K562 (cell line): ENCODE measurements at regions not wholly inside any gene's neighbourhood (a gene's known extent, or its start where the extent isn't known, plus 50 kb on each side); places are given as distances from the start of the nearest gene placed in this dataset.

Experiments
- ATAC-seq: fragments of 200-7000 bp; cut with Tn5 transposase; 3 replicates; pipeline ENCODE4 v1.9.1; 2020; ENCODE audit warnings: moderate library complexity
- BruUV-seq: library from RNA; stranded (reverse); fragments of 400-500 nt; replicated peaks from 2 replicates; lab custom pipeline; 2021; lab: Mats Ljungman, UMichigan
- CTCF ChIA-PET: fragments of 300-600 bp; formaldehyde crosslinking; extraction: SDS; loops from one replicate; lab custom pipeline; 2021; ENCODE audit warnings: low intra/inter-chr PET ratio; lab: Yijun Ruan, JAX
- POLR2A ChIA-PET: fragments of 300-600, 350-650 bp; sonication (Branson Sonifier 250); formaldehyde crosslinking; extraction: SDS; loops from one replicate; lab custom pipeline; 2021; ENCODE audit warnings: antibody characterized with exemption, inconsistent platforms; lab: Yijun Ruan, JAX
- DNase-seq, 4 experiments: peaks; one replicate each; pipeline versions ENCODE4 v3.0.0 to v3.0.0-alpha.2; 2011 to 2018; ENCODE audit warnings: low spot score in 3 of 4, mixed read lengths in 3 of 4; ENCODE audit errors: extremely low read depth in 1 of 4
- FAIRE-seq: peaks from 2 replicates; lab custom pipeline; 2011; peaks lifted over from hg19 to GRCh38; lab: Jason Lieb, UNC
- H2AFZ ChIP-seq: 2 replicates; pipeline ENCODE4 v1.6.0; 2011; ENCODE audit warnings: low read depth, low read length, control low read depth, inconsistent platforms
- H3K27ac ChIP-seq: fragments of 200-600 bp; 3 replicates; pipeline ENCODE4 v1.8.0; 2011; ENCODE audit warnings: low read depth, mild to moderate bottlenecking, control low read depth, inconsistent platforms, low read length, moderate library complexity, mixed read lengths; ENCODE audit errors: extremely low read depth
- H3K27me3 ChIP-seq, 2 experiments: fragments of 300-600 bp in 1 of 2; 2 replicates in 1 of 2; 3 replicates in 1 of 2; pipeline versions ENCODE4 v1.6.0 to v1.8.0; 2011; ENCODE audit warnings: inconsistent platforms in 2 of 2, low read length in 2 of 2, mild to moderate bottlenecking in 1 of 2, mixed read lengths in 1 of 2, moderate library complexity in 1 of 2; ENCODE audit not compliant: control insufficient read depth in 2 of 2, insufficient read depth in 2 of 2
- H3K36me3 ChIP-seq: fragments of 300-600 bp; 3 replicates; pipeline ENCODE4 v1.8.0; 2011; ENCODE audit warnings: mild to moderate bottlenecking, low read length, inconsistent platforms; ENCODE audit not compliant: control insufficient read depth, insufficient read depth
- H3K4me1 ChIP-seq, 2 experiments: fragments of 200-600 bp in 1 of 2; replicated peaks in 1 of 2; 2 replicates in 1 of 2; 3 replicates in 1 of 2; pipeline versions ENCODE4 v1.5.1 to v1.8.0; 2011; ENCODE audit warnings: inconsistent platforms in 2 of 2, low read length in 2 of 2, mild to moderate bottlenecking in 1 of 2, mixed read lengths in 1 of 2, moderate library complexity in 1 of 2; ENCODE audit not compliant: control insufficient read depth in 2 of 2, insufficient read depth in 2 of 2
- H3K4me2 ChIP-seq: 2 replicates; pipeline ENCODE4 v1.6.1; 2011; ENCODE audit warnings: low read length, control low read depth, inconsistent platforms, mixed read lengths; ENCODE audit not compliant: insufficient read depth
- H3K4me3 ChIP-seq: fragments of 200-600 bp; sonication (generic), shearing (Covaris generic); 2 replicates; pipeline ENCODE4 v1.5.1; 2016; ENCODE audit warnings: control low read depth, inconsistent platforms
- H3K79me2 ChIP-seq: fragments of 200-600 bp; 3 replicates; pipeline ENCODE4 v1.8.0; 2011; ENCODE audit warnings: low read length, inconsistent platforms; ENCODE audit not compliant: control insufficient read depth, insufficient read depth
- H3K9ac ChIP-seq, 2 experiments: 2 replicates each; pipeline versions ENCODE4 v1.6.0 to v1.6.1; 2011; ENCODE audit warnings: low read depth in 2 of 2, low read length in 2 of 2, control low read depth in 1 of 2, inconsistent platforms in 1 of 2, mild to moderate bottlenecking in 1 of 2, mixed read lengths in 1 of 2; ENCODE audit not compliant: insufficient read depth in 1 of 2
- H3K9me1 ChIP-seq: one replicate; pipeline ENCODE4 v1.6.0; 2011; ENCODE audit warnings: inconsistent platforms, mild to moderate bottlenecking, low read length, moderate library complexity; ENCODE audit not compliant: control insufficient read depth, insufficient read depth
- H3K9me3 ChIP-seq: replicated peaks from 2 replicates; pipeline ENCODE4 v1.5.1; 2011; ENCODE audit warnings: low read depth, low read length, inconsistent platforms; ENCODE audit not compliant: control insufficient read depth, insufficient read depth
- H4K20me1 ChIP-seq: replicated peaks from 2 replicates; pipeline ENCODE4 v1.6.1; 2011; ENCODE audit warnings: low read length, inconsistent platforms, mixed read lengths; ENCODE audit not compliant: control insufficient read depth, insufficient read depth
- CTCF ChIP-seq, 3 experiments: IDR thresholded peaks in 2 of 3; conservative IDR thresholded peaks in 1 of 3; 2 replicates each; pipeline ENCODE4 v1.5.1; 2011 to 2012; ENCODE audit warnings: low read length in 3 of 3, mild to moderate bottlenecking in 3 of 3, control low read depth in 2 of 3, improper control_type of control experiment in 1 of 3, inconsistent platforms in 1 of 3, low read depth in 1 of 3, mixed read lengths in 1 of 3, moderate library complexity in 1 of 3; ENCODE audit not compliant: insufficient read depth in 2 of 3
- DACH1 ChIP-seq: fragments of 450-650 bp; IDR thresholded peaks from 2 replicates; pipeline ENCODE4 v1.6.1; 2018; ENCODE audit not compliant: partially characterized antibody
- ESRRB ChIP-seq: fragments of 250-450 bp; sonication (Bioruptor Pico); IDR thresholded peaks from 2 replicates; pipeline ENCODE4 v1.5.0; 2020; ENCODE audit warnings: mild to moderate bottlenecking, moderate library complexity, borderline replicate concordance
- FOXA1 ChIP-seq: fragments of 450-650 bp; IDR thresholded peaks from 2 replicates; pipeline ENCODE4 v1.6.1; 2016; ENCODE audit warnings: mild to moderate bottlenecking, borderline replicate concordance
- GATAD2A ChIP-seq: fragments of 450-650 bp; IDR thresholded peaks from 2 replicates; pipeline ENCODE4 v1.6.1; 2017
- PATZ1 ChIP-seq: fragments of 250-450 bp; sonication (Bioruptor Pico); IDR thresholded peaks from 2 replicates; pipeline ENCODE4 v1.5.0; 2020; ENCODE audit warnings: mild to moderate bottlenecking, borderline replicate concordance
- PHTF2 ChIP-seq: fragments of 250-450 bp; sonication (Bioruptor Pico); IDR thresholded peaks from 2 replicates; pipeline ENCODE4 v1.5.0; 2021; ENCODE audit warnings: mild to moderate bottlenecking
- PRPF4 ChIP-seq: fragments of 200-400 bp; formaldehyde crosslinking; IDR thresholded peaks from one replicate; pipeline ENCODE4 v1.6.1; 2017; ENCODE audit warnings: low read length, low read depth, mild to moderate bottlenecking; ENCODE audit not compliant: insufficient read depth, poor library complexity, severe bottlenecking
- RBM39 ChIP-seq: fragments of 200-400 bp; formaldehyde crosslinking; optimal IDR thresholded peaks from 2 replicates; pipeline ENCODE3; 2018; ENCODE audit warnings: low read depth, low read length
- SRSF7 ChIP-seq: fragments of 200-400 bp; formaldehyde crosslinking; optimal IDR thresholded peaks from 2 replicates; pipeline ENCODE3; 2017; ENCODE audit warnings: mild to moderate bottlenecking, low read depth, low read length
- STAT5A ChIP-seq: IDR thresholded peaks from 2 replicates; pipeline ENCODE4 v1.6.1; 2012; ENCODE audit warnings: low read length, inconsistent platforms, borderline replicate concordance
- ZC3H11A ChIP-seq: IDR thresholded peaks from 2 replicates; pipeline ENCODE4 v1.6.1; 2012; ENCODE audit warnings: low read depth, low read length, improper control_type of control experiment
- ZNF232 ChIP-seq: sonication (generic); formaldehyde crosslinking; IDR thresholded peaks from 2 replicates; pipeline ENCODE4 v1.8.0; 2022; ENCODE audit warnings: mild to moderate bottlenecking, missing genetic modification reagents
- ZNF445 ChIP-seq: fragments of 250-450 bp; sonication (Bioruptor Pico); IDR thresholded peaks from 2 replicates; pipeline ENCODE4 v1.4.0; 2020; ENCODE audit warnings: low read depth, mild to moderate bottlenecking, moderate library complexity
- in situ Hi-C: fragments of 300-500 bp; cut with MboI; formaldehyde crosslinking; loops from 4 replicates; pipeline ENCODE4 v1.15.0; 2018; ENCODE audit warnings: inconsistent platforms, mixed read lengths
- intact Hi-C: fragments of 100-400 bp; cut with micrococcal nuclease; formaldehyde crosslinking; loops from 2 replicates; pipeline ENCODE4 v1.14.2; 2022
- TF ChIP-seq, protein P1 (sequence below): sonication (generic); IDR thresholded peaks from 2 replicates; pipeline ENCODE4 v1.6.1; 2016

DNA sequence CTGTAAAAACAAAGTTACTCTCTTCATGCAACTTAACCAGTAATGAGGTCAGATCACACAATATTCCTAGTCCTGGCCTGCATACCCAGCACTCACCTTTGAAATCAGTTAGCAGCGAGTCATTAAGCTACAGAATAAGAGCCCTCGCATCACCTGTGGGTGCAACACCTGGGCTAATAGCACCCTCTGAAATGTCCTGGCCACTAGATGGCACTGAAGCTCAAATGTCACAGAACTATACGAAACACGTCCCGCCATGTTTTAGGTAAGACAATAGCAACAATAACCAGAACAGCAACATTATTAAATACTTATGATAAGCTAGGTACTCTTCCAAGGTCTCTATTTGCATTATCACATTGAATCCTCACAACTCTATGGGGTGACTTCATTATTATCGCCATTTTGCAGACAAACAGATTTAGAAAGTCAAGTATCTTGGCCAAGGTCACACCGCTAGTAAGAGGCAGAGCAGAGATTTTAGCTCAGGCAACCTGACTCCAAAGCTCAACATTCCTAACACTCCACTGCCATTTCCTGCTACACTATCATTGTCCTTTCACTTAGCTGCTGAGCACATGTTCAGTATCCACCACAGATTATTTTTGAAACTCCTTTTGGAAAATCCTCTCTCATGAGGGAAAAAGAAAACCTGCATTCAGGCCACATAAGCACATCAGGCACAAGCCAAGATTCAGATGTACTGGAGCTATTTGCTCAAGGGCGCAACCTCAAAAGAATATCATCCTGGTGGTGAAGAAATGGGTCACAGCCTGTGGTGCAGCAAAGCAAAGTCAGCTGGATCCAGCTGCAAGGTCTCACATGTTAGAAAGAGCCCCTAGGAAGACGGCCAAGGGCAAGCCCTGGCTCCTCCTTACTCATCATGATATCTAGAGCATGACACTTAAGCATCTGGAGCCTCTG lies 59.5 kb upstream of the KDR start (continued):
- TF ChIP-seq RBM39 (no peak), ZNF232 (CRISPR knock-in tag) (no peak), ZNF445 (CRISPR knock-in tag) (no peak), GATAD2A (no peak), FOXA1 (no peak), DACH1 (no peak), PATZ1 (CRISPR knock-in tag) (no peak), SRSF7 (no peak), ZC3H11A (no peak)

DNA sequence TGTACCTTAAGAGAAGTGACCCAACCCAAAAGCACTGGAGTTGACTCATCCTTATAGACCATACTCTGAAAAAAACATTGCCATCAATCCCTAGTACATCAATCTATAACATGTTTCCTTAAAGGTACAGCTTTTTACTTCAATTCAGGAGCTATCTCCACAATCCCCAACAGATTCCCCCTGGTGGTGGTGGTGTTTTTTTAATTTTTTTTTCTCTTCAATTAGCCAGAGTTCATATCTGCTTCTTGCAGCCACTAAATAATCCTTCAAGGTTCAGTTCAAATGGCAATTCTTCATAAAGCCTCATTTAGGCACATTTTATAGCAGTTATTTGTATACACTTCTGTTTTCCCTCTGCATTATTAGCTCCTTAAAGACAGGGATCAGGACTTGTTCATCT lies 60.7 kb upstream of the KDR start:
- DNase-seq (no peak), FAIRE-seq (no peak), ATAC-seq (no peak)
- Histone ChIP-seq H3K9me3 (no peaks in the 10 kb centered on the region), H3K79me2 (no peaks in the 10 kb centered on the region), H3K27me3 (no peaks in the 10 kb centered on the region; a peak in 1 of 5 replicates), H3K4me2 (no peak overlapping the region), H2AFZ (no peak overlapping the region), H3K27ac (no peak overlapping the region), H3K4me1 (no peaks in the 10 kb centered on the region), H3K9me1 (no peaks in the 10 kb centered on the region), H3K9ac (no peak overlapping the region), H4K20me1 (no peaks in the 10 kb centered on the region), H3K4me3 (no peak overlapping the region), H3K36me3 (no peaks in the 10 kb centered on the region)
- in situ Hi-C loops: loop anchor here (10.0 kb wide), 1 partner anchor 549 kb away; no protein-coding TSS in a partner anchor
- no TSS peak for BruUV-seq
- intact Hi-C loops: loop anchor here (10.0 kb wide), 1 partner anchor 359 kb away; the partner anchor contains the start of gene CLOCK
- ChIA-PET CTCF (interaction anchor here (0.6 to 1.2 kb wide), 2 partner anchors 33 to 135 kb away, joined by 3 to 7 read pairs; no protein-coding TSS in a partner anchor), POLR2A (no interaction called here)
- no peak for TF ChIP-seq PHTF2 (CRISPR knock-in tag)
- TF ChIP-seq, protein P1, sequence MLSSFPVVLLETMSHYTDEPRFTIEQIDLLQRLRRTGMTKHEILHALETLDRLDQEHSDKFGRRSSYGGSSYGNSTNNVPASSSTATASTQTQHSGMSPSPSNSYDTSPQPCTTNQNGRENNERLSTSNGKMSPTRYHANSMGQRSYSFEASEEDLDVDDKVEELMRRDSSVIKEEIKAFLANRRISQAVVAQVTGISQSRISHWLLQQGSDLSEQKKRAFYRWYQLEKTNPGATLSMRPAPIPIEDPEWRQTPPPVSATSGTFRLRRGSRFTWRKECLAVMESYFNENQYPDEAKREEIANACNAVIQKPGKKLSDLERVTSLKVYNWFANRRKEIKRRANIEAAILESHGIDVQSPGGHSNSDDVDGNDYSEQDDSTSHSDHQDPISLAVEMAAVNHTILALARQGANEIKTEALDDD: no peak
- TF ChIP-seq STAT5A: no peak
- TF ChIP-seq ESRRB: no peak
- TF ChIP-seq CTCF (IDR thresholded peaks at IDR 0.05 in 2 of 3, conservative IDR thresholded peaks at IDR 0.05 in 1 of 3; ENCODE audit: insufficient read depth in 2 of 3, low read depth in 1 of 3, low read length in 3 of 3): peak in 1 of 3 experiments; percentile 12; a peak in 2 of 6 replicates
- TF ChIP-seq PRPF4: no peak
